ENCODE measurements at regions not wholly inside any gene's neighbourhood (a gene's known extent, or its start where the extent isn't known, plus 50 kb on each side); places are given as distances from the start of the nearest gene placed in this dataset.

- H3K4me3 ChIP-seq (ENCODE audit: low read length, poor library complexity, severe bottlenecking) = no peak overlapping the region
- no peaks in the 10 kb centered on the region for H3K79me2 ChIP-seq (ENCODE audit: insufficient read depth, low read length)
- no peak overlapping the region for H3K9ac ChIP-seq (ENCODE audit: low read depth, low read length, poor library complexity, severe bottlenecking)
- no peaks in the 10 kb centered on the region for H3K4me1 ChIP-seq (ENCODE audit: insufficient read depth, low read length, poor library complexity, severe bottlenecking)
- H4K20me1 ChIP-seq (ENCODE audit: insufficient read depth, low read length, poor library complexity, severe bottlenecking) = no peaks in the 10 kb centered on the region
- no peaks in the 10 kb centered on the region for H3K36me3 ChIP-seq (ENCODE audit: insufficient read depth, low read length)
- no peak overlapping the region for H2AFZ ChIP-seq (ENCODE audit: low read length)
- H3K4me2 ChIP-seq (ENCODE audit: low read depth, low read length, poor library complexity, severe bottlenecking) = no peak overlapping the region
- TF ChIP-seq, protein P1, sequence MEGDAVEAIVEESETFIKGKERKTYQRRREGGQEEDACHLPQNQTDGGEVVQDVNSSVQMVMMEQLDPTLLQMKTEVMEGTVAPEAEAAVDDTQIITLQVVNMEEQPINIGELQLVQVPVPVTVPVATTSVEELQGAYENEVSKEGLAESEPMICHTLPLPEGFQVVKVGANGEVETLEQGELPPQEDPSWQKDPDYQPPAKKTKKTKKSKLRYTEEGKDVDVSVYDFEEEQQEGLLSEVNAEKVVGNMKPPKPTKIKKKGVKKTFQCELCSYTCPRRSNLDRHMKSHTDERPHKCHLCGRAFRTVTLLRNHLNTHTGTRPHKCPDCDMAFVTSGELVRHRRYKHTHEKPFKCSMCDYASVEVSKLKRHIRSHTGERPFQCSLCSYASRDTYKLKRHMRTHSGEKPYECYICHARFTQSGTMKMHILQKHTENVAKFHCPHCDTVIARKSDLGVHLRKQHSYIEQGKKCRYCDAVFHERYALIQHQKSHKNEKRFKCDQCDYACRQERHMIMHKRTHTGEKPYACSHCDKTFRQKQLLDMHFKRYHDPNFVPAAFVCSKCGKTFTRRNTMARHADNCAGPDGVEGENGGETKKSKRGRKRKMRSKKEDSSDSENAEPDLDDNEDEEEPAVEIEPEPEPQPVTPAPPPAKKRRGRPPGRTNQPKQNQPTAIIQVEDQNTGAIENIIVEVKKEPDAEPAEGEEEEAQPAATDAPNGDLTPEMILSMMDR (conservative IDR thresholded peaks at IDR 0.05; ENCODE audit: low read length) = no peak
- no peak for TF ChIP-seq EZH2phosphoT487 (IDR thresholded peaks at IDR 0.05; ENCODE audit: borderline replicate concordance)
- H3F3A ChIP-seq (ENCODE audit: low read depth) = no peaks in the 10 kb centered on the region
- no peaks in the 10 kb centered on the region for H3K27me3 ChIP-seq (ENCODE audit: insufficient read depth, low read length, poor library complexity, severe bottlenecking)
- no peaks in the 10 kb centered on the region for H3K9me2 ChIP-seq (replicated peaks; ENCODE audit: low read depth, low read length)
- H3K9me3 ChIP-seq (ENCODE audit: insufficient read depth, low read depth, low read length) = no peaks in the 10 kb centered on the region
These were observed 172.5 kb downstream of the COPRS start for GRCh38 chr17:31686495-31686894.

- H3K9ac ChIP-seq (ENCODE audit: low read depth, low read length, poor library complexity, severe bottlenecking) = no peak overlapping the region
- H3F3A ChIP-seq (ENCODE audit: low read depth) = no peaks in the 10 kb centered on the region
- no peaks in the 10 kb centered on the region for H3K27me3 ChIP-seq (ENCODE audit: insufficient read depth, low read length, poor library complexity, severe bottlenecking)
- H3K4me3 ChIP-seq (ENCODE audit: low read length, poor library complexity, severe bottlenecking) = no peak overlapping the region
- H3K4me1 ChIP-seq (ENCODE audit: insufficient read depth, low read length, poor library complexity, severe bottlenecking) = no peaks in the 10 kb centered on the region
- H2AFZ ChIP-seq (ENCODE audit: low read length) = no peak overlapping the region
- no peaks in the 10 kb centered on the region for H4K20me1 ChIP-seq (ENCODE audit: insufficient read depth, low read length, poor library complexity, severe bottlenecking)
- H3K9me2 ChIP-seq (replicated peaks; ENCODE audit: low read depth, low read length) = no peaks in the 10 kb centered on the region
- no peak overlapping the region for H3K4me2 ChIP-seq (ENCODE audit: low read depth, low read length, poor library complexity, severe bottlenecking)
- TF ChIP-seq EZH2phosphoT487 (IDR thresholded peaks at IDR 0.05; ENCODE audit: borderline replicate concordance) = no peak
- TF ChIP-seq, protein P1 (conservative IDR thresholded peaks at IDR 0.05; ENCODE audit: low read length) = no peak
- H3K9me3 ChIP-seq (ENCODE audit: insufficient read depth, low read depth, low read length) = no peaks in the 10 kb centered on the region
- H3K36me3 ChIP-seq (ENCODE audit: insufficient read depth, low read length) = no peaks in the 10 kb centered on the region
- no peaks in the 10 kb centered on the region for H3K79me2 ChIP-seq (ENCODE audit: insufficient read depth, low read length)
These were observed 174.1 kb downstream of the COPRS start for GRCh38 chr17:31684901-31685300.

GRCh38 chr17:31680126-31680525, 178.9 kb downstream of the COPRS start:
- H3F3A ChIP-seq (ENCODE audit: low read depth) = no peaks in the 10 kb centered on the region
- no peaks in the 10 kb centered on the region for H3K9me2 ChIP-seq (replicated peaks; ENCODE audit: low read depth, low read length)
- no peak overlapping the region for H3K9ac ChIP-seq (ENCODE audit: low read depth, low read length, poor library complexity, severe bottlenecking)
- no peaks in the 10 kb centered on the region for H3K9me3 ChIP-seq (ENCODE audit: insufficient read depth, low read depth, low read length)
- H3K79me2 ChIP-seq (ENCODE audit: insufficient read depth, low read length) = no peaks in the 10 kb centered on the region
- no peaks in the 10 kb centered on the region for H3K36me3 ChIP-seq (ENCODE audit: insufficient read depth, low read length)
- no peak for TF ChIP-seq EZH2phosphoT487 (IDR thresholded peaks at IDR 0.05; ENCODE audit: borderline replicate concordance)
- TF ChIP-seq, protein P1 (conservative IDR thresholded peaks at IDR 0.05; ENCODE audit: low read length) = no peak
- H3K4me3 ChIP-seq (ENCODE audit: low read length, poor library complexity, severe bottlenecking) = no peak overlapping the region
- H3K4me1 ChIP-seq (ENCODE audit: insufficient read depth, low read length, poor library complexity, severe bottlenecking) = no peaks in the 10 kb centered on the region
- H4K20me1 ChIP-seq (ENCODE audit: insufficient read depth, low read length, poor library complexity, severe bottlenecking) = no peaks in the 10 kb centered on the region
- no peak overlapping the region for H2AFZ ChIP-seq (ENCODE audit: low read length)
- no peaks in the 10 kb centered on the region for H3K27me3 ChIP-seq (ENCODE audit: insufficient read depth, low read length, poor library complexity, severe bottlenecking)
- H3K4me2 ChIP-seq (ENCODE audit: low read depth, low read length, poor library complexity, severe bottlenecking) = no peak overlapping the region

Measured in Loucy (cell line).